ENCODE measurements at regions not wholly inside any gene's neighbourhood (a gene's known extent, or its start where the extent isn't known, plus 50 kb on each side); places are given as distances from the start of the nearest gene placed in this dataset.
"Not testable (repeated sequence)": the region's sequence is repeated elsewhere in the genome, so short reads cannot be mapped to it uniquely, and the experiment has no call there.

GRCh38 chr15:55074431-55074830 lies 122.3 kb downstream of the RSL24D1 start:
- no peaks in the 10 kb centered on the region for H3K79me2 ChIP-seq (ENCODE audit: insufficient read depth, low read length)

GRCh38 chr15:55063970-55064369 lies 132.8 kb downstream of the RSL24D1 start:
- peaks cover 4 to 21% (median 14%) of the 10 kb centered on the region in 7 donors for H3K9me3 Mint-ChIP-seq
- DNase-seq; H2AFZ ChIP-seq (ENCODE audit: insufficient read depth, low read depth, low read length, poor library complexity, severe bottlenecking); H3K36me3 ChIP-seq (replicated peaks in 1 of 2; ENCODE audit: control insufficient read depth in 1 of 2, insufficient read depth in 2 of 2, low read length in 2 of 2); H3K4me1 Mint-ChIP-seq; H3K4me3 Mint-ChIP-seq; H3K9ac ChIP-seq (ENCODE audit: insufficient read depth, low read length, poor library complexity, severe bottlenecking); intact Hi-C loops (cut with micrococcal nuclease); H4K20me1 ChIP-seq (ENCODE audit: insufficient read depth, low read length); H3K4me3 ChIP-seq (replicated peaks in 1 of 3; ENCODE audit: low read depth in 2 of 3, low read length in 3 of 3); H3K27me3 Mint-ChIP-seq (ENCODE audit: low read depth in 3 of 3); H3K27me3 ChIP-seq (ENCODE audit: control insufficient read depth in 2 of 2, insufficient read depth in 2 of 2, low read length in 2 of 2); H3K27ac ChIP-seq (ENCODE audit: low read depth in 1 of 2, low read length in 2 of 2); H3K4me1 ChIP-seq (ENCODE audit: control insufficient read depth in 1 of 2, insufficient read depth in 2 of 2, low read length in 2 of 2); H3K79me2 ChIP-seq (ENCODE audit: insufficient read depth, low read length); H3K27ac Mint-ChIP-seq; H3K36me3 Mint-ChIP-seq; H3K4me2 ChIP-seq (replicated peaks; ENCODE audit: extremely low read depth, low read length, poor library complexity, severe bottlenecking): not testable (repeated sequence)
- WGBS (ENCODE audit: insufficient coverage): 96% methylated on average over 11 of the region's 20 CpGs
- peaks cover 8 to 12% of the 10 kb centered on the region in 2 donors for H3K9me3 ChIP-seq (replicated peaks in 1 of 2; ENCODE audit: control insufficient read depth in 1 of 2, insufficient read depth in 1 of 2, low read length in 2 of 2)

More at GRCh38 chr15:55074431-55074830, 122.3 kb downstream of the RSL24D1 start:
- H3K4me2 ChIP-seq (replicated peaks; ENCODE audit: extremely low read depth, low read length, poor library complexity, severe bottlenecking): no peak overlapping the region
- peaks cover 0 to 2% (median 0%) of the 10 kb centered on the region in 3 donors for H3K27me3 Mint-ChIP-seq (ENCODE audit: low read depth in 3 of 3)
- no peaks in the 10 kb centered on the region for H3K36me3 Mint-ChIP-seq
- H3K4me3 Mint-ChIP-seq: no peak overlapping the region
- no peaks in the 10 kb centered on the region for H3K27me3 ChIP-seq (ENCODE audit: control insufficient read depth in 2 of 2, insufficient read depth in 2 of 2, low read length in 2 of 2)
- no peak overlapping the region for H3K9ac ChIP-seq (ENCODE audit: insufficient read depth, low read length, poor library complexity, severe bottlenecking)
- H3K36me3 ChIP-seq (replicated peaks in 1 of 2; ENCODE audit: control insufficient read depth in 1 of 2, insufficient read depth in 2 of 2, low read length in 2 of 2): no peaks in the 10 kb centered on the region
- intact Hi-C loops (cut with micrococcal nuclease): no loop called here
- peaks cover 2 to 14% (median 6%) of the 10 kb centered on the region in 7 donors for H3K9me3 Mint-ChIP-seq
- DNase-seq: no peak
- H3K4me1 ChIP-seq (ENCODE audit: control insufficient read depth in 1 of 2, insufficient read depth in 2 of 2, low read length in 2 of 2): no peaks in the 10 kb centered on the region
- H2AFZ ChIP-seq (ENCODE audit: insufficient read depth, low read depth, low read length, poor library complexity, severe bottlenecking): no peak overlapping the region
- H3K4me3 ChIP-seq (replicated peaks in 1 of 3; ENCODE audit: low read depth in 2 of 3, low read length in 3 of 3): no peak overlapping the region
- no peaks in the 10 kb centered on the region for H3K9me3 ChIP-seq (replicated peaks in 1 of 2; ENCODE audit: control insufficient read depth in 1 of 2, insufficient read depth in 1 of 2, low read length in 2 of 2)
- 96% methylated on average over 3 of the region's 6 CpGs for WGBS (ENCODE audit: insufficient coverage)
- no peak overlapping the region for H3K27ac Mint-ChIP-seq
- no peak overlapping the region for H3K27ac ChIP-seq (ENCODE audit: low read depth in 1 of 2, low read length in 2 of 2)
- H3K4me1 Mint-ChIP-seq: no peaks in the 10 kb centered on the region
- no peaks in the 10 kb centered on the region for H4K20me1 ChIP-seq (ENCODE audit: insufficient read depth, low read length)
- TF ChIP-seq CTCF (IDR thresholded peaks at IDR 0.05): no peak
